ENCODE measurements at regions not wholly inside any gene's neighbourhood (a gene's known extent, or its start where the extent isn't known, plus 50 kb on each side); places are given as distances from the start of the nearest gene placed in this dataset.

- no peak for TF ChIP-seq CTCF (conservative IDR thresholded peaks at IDR 0.05 in 1 of 2, IDR thresholded peaks at IDR 0.05 in 1 of 2; ENCODE audit: extremely low read depth in 1 of 2, insufficient read depth in 1 of 2, low read depth in 1 of 2, low read length in 2 of 2)
- TF ChIP-seq EZH2 (IDR thresholded peaks at IDR 0.05; ENCODE audit: borderline replicate concordance, low read length) = no peak
Measured at GRCh38 chr7:148950806-148951205, 66.7 kb upstream of the EZH2 start.
